CD4-positive, alpha-beta memory T cell (primary cell): ENCODE measurements at regions not wholly inside any gene's neighbourhood (a gene's known extent, or its start where the extent isn't known, plus 50 kb on each side); places are given as distances from the start of the nearest gene placed in this dataset.
A peak's percentile ranks its signal among the peaks of the same experiment; 100 is the strongest.

Experiments
- CTCF ChIA-PET: fragments of 350-600 bp; sonication (Branson Sonifier 250); formaldehyde crosslinking; loops from one replicate; lab custom pipeline; 2021; ENCODE audit warnings: inconsistent platforms; ENCODE audit not compliant: partially characterized antibody; lab: Charles Lee
- POLR2A ChIA-PET: fragments of 350-600 bp; sonication (Branson Sonifier 250); formaldehyde crosslinking; loops from one replicate; lab custom pipeline; 2021; ENCODE audit not compliant: partially characterized antibody; lab: Charles Lee
- DNase-seq, 5 donors: peaks; one replicate each; pipeline versions ENCODE4 v3.0.0 to v3.0.0-alpha.2; 2020 to 2022; ENCODE audit warnings: mixed read lengths in 1 of 5
- H3K27ac ChIP-seq: one replicate; pipeline ENCODE4 v1.7.0; 2013; ENCODE audit warnings: low read depth, low read length
- H3K27me3 ChIP-seq: 2 replicates; pipeline ENCODE4 v1.7.0; 2013; ENCODE audit warnings: mild to moderate bottlenecking, low read length, moderate library complexity; ENCODE audit not compliant: insufficient read depth
- H3K36me3 ChIP-seq: 2 replicates; pipeline ENCODE4 v1.7.0; 2013; ENCODE audit warnings: mild to moderate bottlenecking, low read length, moderate library complexity; ENCODE audit not compliant: insufficient read depth
- H3K4me1 ChIP-seq: 2 replicates; pipeline ENCODE4 v1.7.0; 2013; ENCODE audit warnings: mild to moderate bottlenecking, low read length, moderate library complexity; ENCODE audit not compliant: insufficient read depth
- H3K4me3 ChIP-seq, 2 donors: one replicate each; pipeline ENCODE4 v1.7.0; 2013; ENCODE audit warnings: low read length in 2 of 2, mild to moderate bottlenecking in 1 of 2
- H3K9me3 ChIP-seq, 2 donors: one replicate each; pipeline ENCODE4 v1.7.0; 2013; ENCODE audit warnings: low read length in 2 of 2, control low read depth in 1 of 2; ENCODE audit not compliant: control insufficient read depth in 1 of 2
- H3K27ac Mint-ChIP-seq, 7 donors: one replicate each; pipeline ENCODE4 v1.8.0; 2020 to 2021; ENCODE audit warnings: mixed read lengths in 7 of 7, mild to moderate bottlenecking in 6 of 7, inconsistent platforms in 3 of 7, moderate library complexity in 3 of 7
- H3K27me3 Mint-ChIP-seq, 2 donors: one replicate each; pipeline ENCODE4 v1.8.0; 2020 to 2021; ENCODE audit warnings: mixed read lengths in 2 of 2
- H3K36me3 Mint-ChIP-seq, 2 donors: one replicate each; pipeline ENCODE4 v1.8.0; 2020 to 2021; ENCODE audit warnings: mixed read lengths in 2 of 2, inconsistent platforms in 1 of 2, mild to moderate bottlenecking in 1 of 2
- H3K4me1 Mint-ChIP-seq, 4 donors: one replicate each; pipeline ENCODE4 v1.8.0; 2020 to 2021; ENCODE audit warnings: mixed read lengths in 4 of 4, mild to moderate bottlenecking in 1 of 4
- H3K4me3 Mint-ChIP-seq, 8 donors: one replicate each; pipeline ENCODE4 v1.8.0; 2020 to 2021; ENCODE audit warnings: mixed read lengths in 8 of 8, mild to moderate bottlenecking in 7 of 8, moderate library complexity in 6 of 8, inconsistent platforms in 3 of 8
- H3K9me3 Mint-ChIP-seq, 8 donors: one replicate each; pipeline ENCODE4 v1.8.0; 2020 to 2021; ENCODE audit warnings: mixed read lengths in 8 of 8, mild to moderate bottlenecking in 5 of 8, inconsistent platforms in 3 of 8, moderate library complexity in 1 of 8
- intact Hi-C: fragments of 100-400 bp; cut with micrococcal nuclease; formaldehyde crosslinking; loops from one replicate; pipeline ENCODE4 v1.15.1; 2023

DNA sequence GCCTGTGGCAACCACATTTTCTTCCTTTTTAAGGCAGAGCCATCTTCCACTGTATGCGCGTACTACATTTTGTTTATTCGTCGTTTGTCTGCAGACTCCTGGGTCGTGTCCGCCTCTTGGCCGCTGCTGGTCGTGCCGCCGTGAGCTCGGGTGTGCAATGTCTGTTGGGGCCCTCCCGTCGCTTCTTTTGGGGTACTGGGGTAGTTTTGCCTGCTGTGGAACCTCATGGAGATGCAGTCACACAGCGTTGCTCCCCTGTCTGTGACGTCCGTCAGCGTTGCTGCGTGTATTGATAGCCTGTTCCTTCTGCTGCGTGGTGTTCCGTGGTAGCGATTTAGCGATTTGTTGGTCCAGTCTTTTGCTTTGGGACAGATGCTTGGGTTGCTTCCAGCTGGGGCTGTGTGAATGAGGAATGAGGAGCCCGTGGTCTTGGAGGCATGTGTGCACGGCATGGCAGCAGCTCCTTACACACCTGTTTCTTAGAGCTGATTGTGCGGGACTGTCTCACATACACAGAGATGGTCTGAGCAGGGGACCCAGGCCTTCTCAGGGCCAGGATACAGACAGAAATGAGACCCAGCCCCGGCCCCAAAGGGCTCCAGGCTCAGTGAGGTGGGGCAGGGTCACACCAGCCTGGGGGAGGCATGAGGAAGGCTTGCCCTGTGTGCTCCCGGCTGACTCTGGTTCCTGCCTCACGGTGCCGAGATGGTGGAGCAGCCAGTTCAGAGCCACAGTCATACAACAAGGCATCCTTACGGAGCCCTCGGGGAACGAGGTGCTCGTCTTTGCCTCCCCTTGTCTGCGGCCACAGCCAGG lies 78.4 kb upstream of the GSE1 start:
- no peak for DNase-seq
- POLR2A ChIA-PET, result no interaction called here
- Mint-ChIP-seq H3K27ac (no peak overlapping the region), H3K4me3 (no peak overlapping the region), H3K9me3 (peaks cover 0 to 6% (median 3%) of the 10 kb centered on the region in 8 donors), H3K27me3 (no peaks in the 10 kb centered on the region), H3K4me1 (peaks cover 0 to 8% (median 1%) of the 10 kb centered on the region in 4 donors), H3K36me3 (no peaks in the 10 kb centered on the region)
- no peak overlapping the region for H3K4me3 ChIP-seq
- H3K36me3 ChIP-seq, result no peaks in the 10 kb centered on the region
- intact Hi-C loops, result no loop called here
- no peak overlapping the region for H3K27ac ChIP-seq
- H3K9me3 ChIP-seq, result peaks cover 0 to 5% of the 10 kb centered on the region in 2 donors
- H3K4me1 ChIP-seq, result no peaks in the 10 kb centered on the region
- H3K27me3 ChIP-seq, result no peaks in the 10 kb centered on the region
- CTCF ChIA-PET, result no interaction called here

DNA sequence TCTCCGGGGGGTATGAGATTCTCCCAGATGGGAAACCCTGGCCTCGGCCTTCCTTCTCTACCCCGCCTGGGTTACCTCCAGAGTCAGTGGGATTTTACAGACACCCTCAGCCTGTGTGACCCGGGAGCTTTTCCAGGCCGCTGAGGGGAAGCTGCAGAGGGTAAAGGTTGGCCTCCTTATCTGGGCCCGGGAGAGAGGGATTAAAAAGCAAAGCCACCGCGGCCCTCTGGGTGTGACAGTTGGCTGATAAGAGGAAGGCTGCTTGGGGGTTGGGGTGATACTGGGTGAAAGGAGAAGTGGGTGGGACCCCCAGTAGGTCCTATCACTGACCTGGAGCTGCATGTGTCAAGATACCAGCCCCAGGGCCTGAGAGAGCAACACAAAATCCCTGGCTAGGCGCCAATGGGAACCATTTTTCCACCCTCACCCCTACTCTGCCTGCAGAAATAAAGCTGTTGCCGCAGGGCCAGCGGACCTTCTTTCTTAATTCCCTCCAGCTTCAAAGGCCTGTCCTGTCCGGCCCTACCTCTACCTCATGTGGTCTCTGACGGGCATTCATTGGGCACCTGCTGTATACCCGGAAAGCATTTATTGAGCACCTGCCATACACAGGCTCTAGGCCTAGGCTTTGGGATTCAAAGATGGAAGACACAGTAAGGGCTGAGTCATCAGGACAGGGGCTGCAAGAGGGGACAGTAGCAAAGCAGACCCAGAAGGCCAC lies 77.6 kb upstream of the GSE1 start:
- CTCF ChIA-PET, result no interaction called here
- no peak overlapping the region for H3K27ac Mint-ChIP-seq
- H3K27me3 ChIP-seq, result no peaks in the 10 kb centered on the region
- no peaks in the 10 kb centered on the region for H3K36me3 Mint-ChIP-seq
- H3K36me3 ChIP-seq, result no peaks in the 10 kb centered on the region
- no peak overlapping the region for H3K27ac ChIP-seq
- H3K4me1 Mint-ChIP-seq, result peaks cover 0 to 8% (median 1%) of the 10 kb centered on the region in 4 donors
- DNase-seq, result no peak
- POLR2A ChIA-PET, result no interaction called here
- H3K9me3 Mint-ChIP-seq, result peaks cover 0 to 13% (median 7%) of the 10 kb centered on the region in 8 donors
- intact Hi-C loops, result no loop called here
- no peaks in the 10 kb centered on the region for H3K27me3 Mint-ChIP-seq
- H3K4me3 ChIP-seq, result no peak overlapping the region
- peaks cover 0 to 6% of the 10 kb centered on the region in 2 donors for H3K9me3 ChIP-seq
- H3K4me1 ChIP-seq, result no peaks in the 10 kb centered on the region
- no peak overlapping the region for H3K4me3 Mint-ChIP-seq

DNA sequence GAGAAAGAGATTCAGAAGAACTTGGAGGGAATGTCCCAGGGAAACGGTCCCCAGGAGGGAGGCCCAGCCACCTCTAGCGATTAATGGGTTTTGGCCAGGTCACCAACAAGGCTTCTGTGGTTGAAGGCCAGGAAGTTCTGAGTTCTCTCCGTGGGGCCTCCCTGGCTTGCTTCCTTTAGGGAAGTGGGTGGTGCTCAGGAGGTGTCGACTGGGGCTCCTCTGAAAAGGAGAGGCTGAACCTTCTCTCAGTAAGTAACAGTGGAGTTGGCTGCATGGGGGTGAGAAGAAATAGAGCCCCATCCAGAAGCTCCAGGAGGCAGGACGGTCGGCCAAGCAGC lies 77.1 kb upstream of the GSE1 start:
- Histone ChIP-seq H3K4me1 (no peaks in the 10 kb centered on the region), H3K27me3 (no peaks in the 10 kb centered on the region), H3K9me3 (peaks cover 0 to 6% of the 10 kb centered on the region in 2 donors), H3K36me3 (no peaks in the 10 kb centered on the region), H3K4me3 (no peak overlapping the region), H3K27ac (no peak overlapping the region)
- ChIA-PET POLR2A (interaction anchor here (1.6 kb wide), 1 partner anchor 9 kb away, joined by 4 read pairs; no protein-coding TSS in a partner anchor), CTCF (no interaction called here)
- DNase-seq, result no peak
- Mint-ChIP-seq H3K4me1 (peaks cover 0 to 8% (median 1%) of the 10 kb centered on the region in 4 donors), H3K4me3 (no peak overlapping the region), H3K27me3 (no peaks in the 10 kb centered on the region), H3K27ac (peak overlapping the region in 1 of 7 donors; percentile 41), H3K36me3 (no peaks in the 10 kb centered on the region), H3K9me3 (peaks cover 0 to 14% (median 7%) of the 10 kb centered on the region in 8 donors)
- intact Hi-C loops, result no loop called here

DNA sequence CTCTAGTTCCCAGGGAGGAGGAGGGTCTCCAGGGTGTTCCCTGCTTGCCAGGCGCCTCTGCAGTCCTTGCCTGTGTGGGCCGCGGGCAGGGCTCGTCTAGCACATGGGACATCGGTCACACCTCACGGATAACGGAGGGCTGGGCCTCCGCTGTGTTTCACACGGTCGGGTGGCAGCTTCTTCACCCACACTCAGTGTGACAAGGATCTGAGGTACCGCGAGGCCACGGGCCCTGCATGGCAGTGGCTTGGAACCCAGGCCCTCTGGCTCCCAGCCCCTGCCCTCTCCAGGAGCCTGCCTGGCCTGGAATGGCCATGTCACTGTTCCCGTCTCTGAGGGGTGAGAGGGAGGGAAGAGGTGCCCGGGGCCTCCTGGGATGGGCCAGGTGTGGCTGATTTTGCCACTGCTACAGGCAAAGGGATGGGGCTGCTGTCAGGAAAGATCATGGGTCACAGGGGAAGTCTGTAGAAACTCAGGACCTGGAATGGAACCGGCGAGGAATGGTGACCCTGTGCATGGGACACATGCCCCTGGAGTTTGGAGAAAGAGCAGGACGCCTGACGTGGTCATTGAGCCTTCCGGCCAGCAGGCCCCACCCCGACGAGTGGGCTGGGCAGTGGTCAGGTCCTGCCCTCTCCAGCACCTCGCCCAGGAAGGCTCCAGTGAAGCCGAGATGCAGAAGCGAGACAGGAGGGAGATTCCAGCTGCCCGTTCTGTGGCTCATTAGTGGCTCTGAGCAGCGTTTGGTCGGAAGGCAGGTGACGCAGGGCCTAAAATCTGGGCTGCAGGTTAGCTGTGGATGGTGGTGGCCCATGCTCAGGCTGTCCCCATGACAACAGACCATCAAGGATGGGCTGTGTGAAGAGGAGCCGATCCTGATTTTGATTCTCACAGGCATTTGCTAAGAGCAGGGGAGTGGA lies 76.5 kb upstream of the GSE1 start:
- Mint-ChIP-seq H3K27ac (peak overlapping the region in 3 of 7 donors; percentile 41 to 52 (median 48)), H3K27me3 (no peaks in the 10 kb centered on the region), H3K4me3 (no peak overlapping the region), H3K4me1 (peaks cover 0 to 8% (median 1%) of the 10 kb centered on the region in 4 donors), H3K9me3 (peaks cover 0 to 14% (median 7%) of the 10 kb centered on the region in 8 donors), H3K36me3 (no peaks in the 10 kb centered on the region)
- no peak for DNase-seq
- Histone ChIP-seq H3K27ac (no peak overlapping the region), H3K36me3 (no peaks in the 10 kb centered on the region), H3K4me1 (no peaks in the 10 kb centered on the region), H3K4me3 (no peak overlapping the region), H3K9me3 (peaks cover 0 to 6% of the 10 kb centered on the region in 2 donors), H3K27me3 (no peaks in the 10 kb centered on the region)
- POLR2A ChIA-PET, result interaction anchor here (0.8 to 1.6 kb wide), 2 partner anchors 9 to 74 kb away, joined by 3 to 4 read pairs; no protein-coding TSS in a partner anchor
- intact Hi-C loops, result no loop called here
- CTCF ChIA-PET, result interaction anchor here (1.1 kb wide), 1 partner anchor 15 kb away, joined by 3 read pairs; no protein-coding TSS in a partner anchor

DNA sequence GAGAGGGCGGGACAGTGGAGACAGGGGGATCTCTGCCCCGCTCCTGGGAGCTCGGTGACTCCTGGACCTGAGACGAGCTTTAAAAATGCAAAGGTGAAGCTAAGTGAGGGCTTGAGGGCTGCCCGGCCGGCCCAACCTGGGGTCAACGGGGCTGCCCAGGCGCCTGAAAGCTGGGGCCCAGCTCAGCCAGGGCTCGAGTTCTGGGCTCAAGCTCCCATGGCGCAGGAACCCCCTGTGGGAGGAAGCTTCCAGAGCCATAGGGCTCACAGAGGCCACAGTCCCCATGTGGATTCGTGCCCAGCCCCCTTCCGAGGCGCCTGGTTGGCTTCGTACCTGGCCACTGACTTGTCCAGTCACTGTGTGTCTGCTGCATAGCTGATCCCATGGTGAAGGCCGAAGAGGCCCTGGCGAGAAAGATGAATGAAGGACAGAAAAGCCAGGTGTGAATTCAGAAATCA lies 75.8 kb upstream of the GSE1 start:
- POLR2A ChIA-PET, result interaction anchor here (0.8 to 1.6 kb wide), 2 partner anchors 8 to 73 kb away, joined by 3 to 4 read pairs; no protein-coding TSS in a partner anchor
- Histone ChIP-seq H3K4me1 (no peaks in the 10 kb centered on the region), H3K9me3 (peaks cover 0 to 6% of the 10 kb centered on the region in 2 donors), H3K36me3 (no peaks in the 10 kb centered on the region), H3K4me3 (no peak overlapping the region), H3K27me3 (no peaks in the 10 kb centered on the region), H3K27ac (no peak overlapping the region)
- CTCF ChIA-PET, result interaction anchor here (1.1 kb wide), 1 partner anchor 14 kb away, joined by 3 read pairs; no protein-coding TSS in a partner anchor
- H3K27me3 Mint-ChIP-seq, result no peaks in the 10 kb centered on the region
- no peak overlapping the region for H3K27ac Mint-ChIP-seq
- peaks cover 0 to 8% (median 1%) of the 10 kb centered on the region in 4 donors for H3K4me1 Mint-ChIP-seq
- H3K9me3 Mint-ChIP-seq, result peaks cover 0 to 14% (median 7%) of the 10 kb centered on the region in 8 donors
- no peaks in the 10 kb centered on the region for H3K36me3 Mint-ChIP-seq
- no peak for DNase-seq
- intact Hi-C loops, result no loop called here
- no peak overlapping the region for H3K4me3 Mint-ChIP-seq

DNA sequence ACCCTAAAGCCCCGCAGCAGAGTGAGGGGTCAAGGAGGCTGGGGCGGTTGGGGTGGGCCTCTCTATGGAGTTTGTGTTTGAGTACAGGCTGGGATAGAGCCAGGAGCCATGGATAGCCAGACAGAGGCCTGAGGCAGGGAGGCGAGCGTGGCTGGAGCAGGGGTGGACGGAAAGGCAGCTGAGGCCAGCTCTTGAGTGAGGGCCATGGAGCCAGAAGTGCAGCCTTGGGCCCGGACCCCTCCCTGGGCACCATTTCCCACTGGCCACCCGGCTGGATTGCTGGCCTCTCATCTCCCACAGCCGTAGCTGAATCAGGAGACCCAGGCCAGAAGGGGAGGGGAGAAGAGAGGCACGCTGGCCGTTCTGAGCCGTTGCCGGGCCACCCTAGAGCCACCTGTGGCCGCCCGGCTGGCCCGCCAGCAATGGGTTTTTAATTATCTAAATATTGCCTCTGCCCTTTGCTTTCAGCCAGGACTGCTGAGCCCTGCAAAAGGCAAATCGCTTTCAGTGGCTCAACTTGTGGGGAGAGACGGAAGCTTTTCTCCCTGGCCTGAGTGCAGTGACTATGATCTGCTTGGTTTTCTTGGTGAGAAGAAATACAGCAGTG lies 75.2 kb upstream of the GSE1 start:
- Mint-ChIP-seq H3K36me3 (no peaks in the 10 kb centered on the region), H3K4me3 (no peak overlapping the region), H3K9me3 (peaks cover 0 to 14% (median 7%) of the 10 kb centered on the region in 8 donors), H3K27me3 (no peaks in the 10 kb centered on the region), H3K27ac (no peak overlapping the region), H3K4me1 (peaks cover 0 to 8% (median 1%) of the 10 kb centered on the region in 4 donors)
- intact Hi-C loops, result no loop called here
- no peak overlapping the region for H3K4me3 ChIP-seq
- no peak overlapping the region for H3K27ac ChIP-seq
- H3K36me3 ChIP-seq, result no peaks in the 10 kb centered on the region
- peaks cover 0 to 6% of the 10 kb centered on the region in 2 donors for H3K9me3 ChIP-seq
- no peak for DNase-seq
- H3K4me1 ChIP-seq, result no peaks in the 10 kb centered on the region
- CTCF ChIA-PET, result interaction anchor here (1.1 kb wide), 1 partner anchor 14 kb away, joined by 3 read pairs; no protein-coding TSS in a partner anchor
- H3K27me3 ChIP-seq, result no peaks in the 10 kb centered on the region
- POLR2A ChIA-PET, result interaction anchor here (0.8 to 1.6 kb wide), 3 partner anchors 8 to 73 kb away, joined by 3 to 4 read pairs (median 3); no protein-coding TSS in a partner anchor
